BJ (cell line): ENCODE measurements at regions not wholly inside any gene's neighbourhood (a gene's known extent, or its start where the extent isn't known, plus 50 kb on each side); places are given as distances from the start of the nearest gene placed in this dataset.

Experiments used
- CTCF ChIA-PET: fragments of 350-600 bp; formaldehyde crosslinking; extraction: SDS; loops from one replicate; lab custom pipeline; 2021; ENCODE audit warnings: antibody characterized with exemption, inconsistent platforms; lab: Yijun Ruan, JAX
- POLR2A ChIA-PET: fragments of 300-600 bp; sonication (Branson Sonifier 250); formaldehyde crosslinking; extraction: SDS; loops from one replicate; lab custom pipeline; 2021; ENCODE audit warnings: antibody characterized with exemption; lab: Charles Lee
- DNase-seq: peaks from one replicate; pipeline ENCODE4 v3.0.0-alpha.2; 2011; ENCODE audit warnings: low read depth
- H3K27me3 ChIP-seq: 2 replicates; pipeline ENCODE4 v1.6.0; 2011; ENCODE audit warnings: low read length; ENCODE audit not compliant: control insufficient read depth, insufficient read depth
- H3K36me3 ChIP-seq: 2 replicates; pipeline ENCODE4 v1.5.1; 2011; ENCODE audit warnings: low read length; ENCODE audit not compliant: control insufficient read depth, insufficient read depth
- H3K4me3 ChIP-seq: 2 replicates; pipeline ENCODE4 v1.5.1; 2011; ENCODE audit warnings: low read depth, mild to moderate bottlenecking, control low read depth, low read length
- CTCF ChIP-seq: IDR thresholded peaks from 2 replicates; pipeline ENCODE4 v1.5.1; 2011; ENCODE audit warnings: low read depth, mild to moderate bottlenecking, control low read depth, inconsistent platforms, low read length, moderate library complexity; ENCODE audit not compliant: insufficient read depth

DNA sequence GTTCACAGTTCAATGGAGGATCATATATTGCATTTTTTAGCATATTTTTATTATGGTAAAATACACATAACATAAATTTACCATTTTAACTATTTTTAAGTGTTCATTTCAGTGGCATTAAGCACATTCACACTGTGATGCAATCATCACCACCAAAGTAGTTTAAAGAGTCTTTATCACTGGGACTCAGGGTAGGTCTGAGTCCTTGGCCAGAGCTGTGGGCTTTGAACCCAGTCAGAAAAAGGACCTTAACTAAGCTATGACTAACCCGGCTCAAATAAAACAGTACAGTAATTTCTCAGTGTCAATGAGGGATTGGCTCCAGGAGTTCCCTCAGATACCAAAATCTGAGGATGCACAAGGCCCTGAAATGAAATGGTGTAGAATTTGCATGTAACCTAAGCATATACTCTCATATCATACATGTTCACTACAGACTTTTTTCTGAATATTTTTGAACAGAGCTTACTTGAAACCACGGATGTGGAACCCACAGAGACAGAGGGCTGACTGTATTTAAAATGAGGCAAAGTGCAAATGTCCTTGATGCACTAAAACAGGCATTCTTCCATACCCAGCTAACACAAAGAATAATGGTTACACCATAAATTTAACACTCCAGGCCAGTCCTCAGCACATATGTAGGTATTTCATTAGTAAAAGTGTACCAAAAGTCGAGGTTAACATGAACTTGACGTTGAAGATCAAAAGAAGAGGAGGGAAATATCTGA lies 246.2 kb downstream of the LNPK start:
- no peaks in the 10 kb centered on the region for H3K36me3 ChIP-seq
- ChIA-PET POLR2A (no interaction called here), CTCF (no interaction called here)
- no peak overlapping the region for H3K4me3 ChIP-seq
- TF ChIP-seq CTCF, result no peak
- DNase-seq, result no peak
- H3K27me3 ChIP-seq, result no peaks in the 10 kb centered on the region

DNA sequence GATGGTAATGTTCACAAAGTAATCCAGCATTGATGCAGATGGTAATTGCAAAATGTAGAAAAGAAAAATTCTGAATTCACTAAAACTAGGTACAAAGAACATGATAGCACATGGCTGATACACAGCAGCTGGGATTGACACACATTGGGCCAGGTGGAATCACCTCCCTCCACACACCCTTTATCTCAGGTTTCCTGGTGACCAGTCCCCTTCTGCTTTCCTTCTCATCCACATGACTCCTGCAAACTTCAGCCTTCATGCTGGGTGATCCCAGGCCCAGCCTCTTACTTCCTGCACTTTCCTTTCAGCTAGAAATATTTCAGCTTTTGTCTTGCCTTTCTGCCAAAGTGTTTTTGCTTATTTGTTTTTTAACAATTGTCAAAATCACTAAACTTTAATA lies 246.9 kb downstream of the LNPK start:
- Histone ChIP-seq H3K27me3 (no peaks in the 10 kb centered on the region), H3K36me3 (no peaks in the 10 kb centered on the region), H3K4me3 (no peak overlapping the region)
- CTCF ChIA-PET, result no interaction called here
- no peak for DNase-seq
- POLR2A ChIA-PET, result no interaction called here
- no peak for TF ChIP-seq CTCF

DNA sequence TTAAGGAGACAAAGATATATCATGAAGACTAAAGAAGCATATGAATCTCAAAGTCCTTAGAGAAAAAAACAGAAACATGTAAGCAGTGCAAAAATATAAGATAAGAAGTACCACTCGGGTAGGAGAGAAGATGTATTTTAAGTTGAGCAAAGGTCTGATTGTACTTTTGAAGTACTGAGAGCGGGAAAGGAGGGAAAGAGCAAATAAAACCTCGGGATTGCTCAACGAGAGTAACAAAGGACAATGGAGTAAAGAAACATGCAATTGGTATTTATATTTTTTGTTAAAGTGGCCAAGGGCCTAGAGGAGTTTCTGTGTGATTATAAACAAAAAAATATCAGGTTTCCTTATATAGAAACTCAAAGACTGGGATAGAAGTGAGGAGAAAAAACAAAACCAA lies 251.9 kb downstream of the LNPK start:
- no peak for TF ChIP-seq CTCF
- ChIA-PET POLR2A (no interaction called here), CTCF (no interaction called here)
- DNase-seq, result no peak
- Histone ChIP-seq H3K27me3 (no peaks in the 10 kb centered on the region), H3K36me3 (no peaks in the 10 kb centered on the region), H3K4me3 (no peak overlapping the region)

DNA sequence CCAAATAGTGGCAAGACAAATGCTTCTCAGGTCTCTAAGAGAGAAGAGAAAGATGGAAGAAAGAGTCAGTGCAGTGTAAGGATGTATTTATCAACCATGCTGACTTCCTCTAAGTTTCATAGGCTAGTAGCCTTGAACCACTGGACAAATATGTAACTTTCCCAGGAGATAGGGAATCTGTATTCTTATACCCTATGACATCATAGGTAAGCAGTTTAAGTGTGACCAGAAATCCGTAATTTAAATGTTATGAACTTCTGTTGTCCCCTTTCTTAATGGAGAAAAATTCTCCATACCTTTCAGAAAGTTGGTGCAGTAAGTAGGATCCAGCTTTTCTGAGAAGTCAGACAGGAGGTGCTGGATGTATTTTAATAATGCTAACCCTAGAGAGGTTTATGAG lies 256.2 kb downstream of the LNPK start:
- no peak for DNase-seq
- Histone ChIP-seq H3K27me3 (no peaks in the 10 kb centered on the region), H3K36me3 (no peaks in the 10 kb centered on the region), H3K4me3 (no peak overlapping the region)
- no peak for TF ChIP-seq CTCF
- POLR2A ChIA-PET, result no interaction called here
- CTCF ChIA-PET, result no interaction called here

DNA sequence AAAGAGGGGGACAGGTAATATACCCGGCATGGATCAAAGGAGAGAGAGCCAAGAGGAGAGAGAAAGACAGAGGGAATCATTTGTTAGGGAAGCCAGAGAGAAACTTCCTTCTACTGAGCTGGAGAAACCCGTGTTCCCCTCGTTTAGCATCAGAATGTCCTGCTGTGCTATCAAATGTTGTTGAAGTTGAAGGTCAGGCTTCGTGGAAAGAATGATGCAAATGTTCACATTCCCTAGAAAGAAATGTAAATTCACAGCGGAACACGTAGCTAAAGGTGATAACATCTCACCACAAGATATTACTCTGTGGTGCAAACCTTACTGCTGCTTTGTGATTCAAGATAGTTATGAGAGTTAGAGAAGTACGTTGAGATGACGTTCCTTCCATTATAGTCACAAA lies 258.1 kb downstream of the LNPK start:
- no peaks in the 10 kb centered on the region for H3K27me3 ChIP-seq
- CTCF ChIA-PET, result interaction anchor here (1.1 kb wide), 1 partner anchor 333 kb away, joined by 3 read pairs; no protein-coding TSS in a partner anchor
- no peak for DNase-seq
- H3K4me3 ChIP-seq, result no peak overlapping the region
- no peak for TF ChIP-seq CTCF
- H3K36me3 ChIP-seq, result no peaks in the 10 kb centered on the region
- POLR2A ChIA-PET, result no interaction called here
